Gastroesophageal sphincter (tissue), 4 donors: ENCODE measurements at regions not wholly inside any gene's neighbourhood (a gene's known extent, or its start where the extent isn't known, plus 50 kb on each side); places are given as distances from the start of the nearest gene placed in this dataset.
A peak's percentile ranks its signal among the peaks of the same experiment; 100 is the strongest.
"Not testable (repeated sequence)": the region's sequence is repeated elsewhere in the genome, so short reads cannot be mapped to it uniquely, and the experiment has no call there.

Source experiments
- ATAC-seq: fragments of 150-250 bp; one replicate; pipeline ENCODE4 v1.9.1; 2016; ENCODE audit warnings: mild to moderate bottlenecking, moderate library complexity
- H3K27ac ChIP-seq, 4 donors: fragments of 200-600 bp; sonication (generic) in 3 of 4; 1 replicate in 3 of 4; 2 replicates in 1 of 4; pipeline ENCODE4 v1.5.1; 2016 to 2019
- H3K27me3 ChIP-seq: fragments of 200-600 bp; sonication (generic); one replicate; pipeline ENCODE4 v1.5.1; 2019
- H3K36me3 ChIP-seq, 2 donors: fragments of 200-600 bp; sonication (generic); one replicate each; pipeline ENCODE4 v1.5.1; 2019; ENCODE audit warnings: control low read depth in 1 of 2
- H3K4me1 ChIP-seq, 3 donors: fragments of 200-600 bp; sonication (generic); 1 replicate in 2 of 3; 2 replicates in 1 of 3; pipeline ENCODE4 v1.5.1; 2016 to 2019; ENCODE audit warnings: control low read depth in 2 of 3
- H3K4me3 ChIP-seq, 2 donors: fragments of 200-600 bp; sonication (generic); one replicate each; pipeline ENCODE4 v1.5.1; 2019; ENCODE audit warnings: mild to moderate bottlenecking in 1 of 2, moderate library complexity in 1 of 2
- H3K9me3 ChIP-seq, 3 donors: fragments of 200-600 bp; sonication (generic); one replicate each; pipeline ENCODE4 v1.5.1; 2017 to 2019; ENCODE audit warnings: control low read depth in 2 of 3
- WGBS, 2 donors: methylation state at CpG; one replicate each; pipeline ENCODE4 v1.1.5; 2018; ENCODE audit warnings: low coverage in 1 of 2; 5-methylcytosine and 5-hydroxymethylcytosine counted together
- small RNA-seq, 4 donors: library from RNA; depleted of rRNA; stranded (forward); fragments of <200 nt; gene quantifications; one replicate each; pipeline ENCODE3, GENCODE V24; 2016
- TF ChIP-seq, protein P1 (sequence below), 4 experiments: fragments of 200-600 bp in 2 of 4; fragments of 450-650 bp in 2 of 4; sonication (generic) in 1 of 4; IDR thresholded peaks; one replicate each; pipeline ENCODE4 v1.5.1; 2017 to 2019; ENCODE audit warnings: antibody characterized with exemption in 4 of 4, mild to moderate bottlenecking in 2 of 4, moderate library complexity in 2 of 4

DNA sequence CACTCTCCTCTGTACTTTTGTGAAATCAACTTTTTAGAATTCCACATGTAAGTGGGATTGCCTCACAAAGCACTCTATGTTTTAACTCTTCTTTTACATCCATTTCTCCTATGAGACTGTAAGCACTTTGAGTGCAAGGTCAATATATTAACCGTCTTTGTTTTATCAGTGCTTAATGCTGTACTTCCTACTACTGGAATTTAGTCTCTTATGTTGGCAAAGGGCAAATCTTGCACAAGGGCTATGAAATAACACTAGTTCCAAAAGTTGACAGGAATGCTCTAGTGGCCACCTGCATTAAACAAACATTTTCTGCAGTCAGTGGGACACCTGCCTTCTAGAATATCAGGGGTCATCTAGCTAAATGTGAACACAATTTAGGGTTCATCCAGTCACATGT lies 117.5 kb upstream of the SPATA31A3 start:
- H3K27ac ChIP-seq, H3K4me1 ChIP-seq, H3K9me3 ChIP-seq, H3K36me3 ChIP-seq, H3K4me3 ChIP-seq, ATAC-seq, H3K27me3 ChIP-seq: not testable (repeated sequence)
- WGBS, 2 donors = 67% methylated on average over 1 of the region's 1 CpG; no CpG with 5 or more reads in 1 of the 2 donors

DNA sequence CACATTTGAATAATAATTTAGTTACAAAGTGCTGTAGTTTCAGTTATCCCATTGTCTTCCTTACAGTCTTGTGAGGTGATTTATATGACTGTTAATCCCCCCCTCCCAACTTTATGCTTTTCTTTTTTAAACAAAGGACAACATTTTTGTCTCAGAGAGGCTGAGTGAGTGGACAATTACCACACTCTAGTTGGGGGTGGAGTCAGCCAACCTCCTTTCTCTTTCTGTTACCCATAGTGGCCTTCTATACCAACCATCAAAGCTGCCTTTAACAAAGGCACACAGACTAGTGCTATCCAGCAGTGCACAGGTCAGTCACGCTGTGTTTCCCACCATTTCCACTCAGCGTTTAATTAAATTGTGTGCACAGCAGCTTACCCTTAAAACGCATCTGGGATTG lies 114.3 kb upstream of the SPATA31A3 start:
- H3K27ac ChIP-seq, ATAC-seq, H3K4me3 ChIP-seq, H3K4me1 ChIP-seq, H3K27me3 ChIP-seq, H3K36me3 ChIP-seq, H3K9me3 ChIP-seq: not testable (repeated sequence)
- 46% methylated on average over 2 of the region's 3 CpGs; no CpG with 5 or more reads in 1 of the 2 donors for WGBS, 2 donors

DNA sequence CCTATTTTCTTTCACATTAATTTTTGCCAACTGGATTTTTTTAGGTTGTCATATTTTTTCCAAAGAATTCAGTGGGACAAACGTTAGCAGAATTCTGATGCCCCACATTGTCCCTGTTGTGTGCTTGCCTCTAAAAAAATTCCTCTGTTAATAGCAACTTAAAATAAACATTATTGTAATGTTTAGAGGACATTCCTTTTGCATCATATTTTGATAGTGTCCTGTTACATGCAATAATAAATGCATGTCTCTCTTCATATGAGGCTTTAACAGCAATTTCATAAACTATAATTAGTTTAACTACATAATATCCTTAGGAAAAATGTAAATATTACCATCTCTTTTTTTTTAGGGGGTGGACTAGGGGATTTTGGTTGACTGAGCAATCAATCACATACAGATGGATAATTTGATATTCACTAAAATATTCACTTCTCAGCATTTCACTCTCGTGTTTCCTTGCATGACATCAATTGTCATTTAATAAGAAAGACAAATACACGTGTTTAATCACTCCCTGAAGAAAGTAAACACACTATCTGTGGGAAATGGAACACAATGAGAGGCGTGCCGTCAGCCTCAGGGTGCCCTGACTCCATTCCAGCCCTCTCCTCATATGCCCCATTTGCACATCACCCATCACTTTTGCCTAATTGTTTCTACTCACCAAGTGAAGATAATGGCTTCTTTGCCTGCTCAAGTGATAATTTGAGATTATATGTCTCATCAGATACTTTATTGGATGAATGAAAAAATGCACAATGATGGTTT lies 110.3 kb upstream of the SPATA31A3 start:
- not testable (repeated sequence) for H3K4me3 ChIP-seq, H3K36me3 ChIP-seq, H3K9me3 ChIP-seq, H3K27me3 ChIP-seq, ATAC-seq, H3K4me1 ChIP-seq, H3K27ac ChIP-seq
- 86% methylated on average over 2 of the region's 5 CpGs; no CpG with 5 or more reads in 1 of the 2 donors for WGBS, 2 donors

DNA sequence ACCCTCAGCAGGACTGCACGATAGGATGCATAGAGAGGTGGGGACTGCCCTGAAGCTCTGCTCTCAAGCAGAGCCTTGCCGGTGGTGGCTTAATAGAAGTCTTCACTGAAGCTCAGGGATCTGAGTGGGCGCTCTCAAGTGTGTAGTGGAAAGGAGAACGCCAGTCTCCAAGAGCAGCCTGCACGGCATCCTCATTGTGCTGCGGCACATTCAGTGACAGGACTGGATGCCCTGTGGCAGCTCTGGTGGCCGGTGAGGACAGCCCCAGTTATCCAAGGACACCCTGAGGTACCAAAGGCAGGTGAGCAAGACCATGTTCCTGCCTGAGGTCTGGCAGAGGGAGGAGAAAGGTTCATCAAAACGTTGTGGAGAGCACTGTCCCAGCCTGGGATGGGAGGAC lies 98.8 kb upstream of the SPATA31A3 start:
- not testable (repeated sequence) for H3K4me1 ChIP-seq, H3K27me3 ChIP-seq, H3K4me3 ChIP-seq, H3K9me3 ChIP-seq, ATAC-seq, H3K27ac ChIP-seq, H3K36me3 ChIP-seq
- WGBS, 2 donors = 60% methylated on average over 1 of the region's 8 CpGs; no CpG with 5 or more reads in 1 of the 2 donors

DNA sequence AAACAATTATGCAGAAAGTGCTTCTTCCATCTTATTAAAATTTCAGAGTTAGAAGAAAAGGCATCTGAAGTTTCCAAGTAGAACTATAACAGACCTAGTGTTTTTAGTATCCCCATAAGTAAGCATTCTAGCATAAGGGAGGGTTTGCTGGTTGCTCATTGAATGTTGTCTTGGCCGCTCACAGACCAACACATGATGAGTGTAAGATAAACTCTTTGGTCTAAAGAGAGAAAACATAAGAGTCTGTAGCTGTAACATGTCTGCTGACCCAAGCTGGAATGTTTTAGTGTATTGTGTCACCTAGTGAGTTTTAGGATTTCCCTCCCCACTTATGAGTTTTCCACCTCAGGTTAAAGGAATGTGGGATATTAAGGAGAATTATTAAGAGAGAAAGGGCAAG lies 94.5 kb upstream of the SPATA31A3 start:
- H3K27ac ChIP-seq, H3K27me3 ChIP-seq, ATAC-seq, H3K4me1 ChIP-seq, H3K9me3 ChIP-seq, H3K36me3 ChIP-seq, H3K4me3 ChIP-seq: not testable (repeated sequence)
- no CpG with 5 or more reads among the region's 1 CpG for WGBS, 2 donors

DNA sequence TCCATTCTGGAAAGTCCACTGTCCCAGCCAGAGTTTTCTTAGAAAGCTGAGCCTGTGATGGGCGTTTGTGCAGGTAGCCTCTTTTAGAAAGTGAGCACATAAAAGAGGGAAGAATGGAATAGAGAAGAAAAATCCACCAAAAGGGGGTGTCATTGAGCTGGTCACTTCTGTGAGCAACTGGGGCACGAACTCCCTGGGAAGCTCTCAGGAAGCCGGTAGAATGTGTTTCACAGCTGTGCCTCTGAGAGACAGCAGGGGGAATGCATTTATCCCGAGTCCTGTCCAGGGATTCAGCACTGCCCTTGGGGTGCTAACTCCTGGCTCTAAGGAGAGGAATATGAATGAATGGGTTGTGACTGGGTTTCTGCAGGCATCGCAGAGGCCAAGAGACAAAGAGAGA lies 73.8 kb upstream of the SPATA31A3 start:
- 42 to 60% methylated on average over 1 to 3 of the region's 5 CpGs for WGBS, 2 donors
- H3K4me3 ChIP-seq, H3K27me3 ChIP-seq, H3K36me3 ChIP-seq, H3K9me3 ChIP-seq, H3K27ac ChIP-seq, ATAC-seq, H3K4me1 ChIP-seq: not testable (repeated sequence)

DNA sequence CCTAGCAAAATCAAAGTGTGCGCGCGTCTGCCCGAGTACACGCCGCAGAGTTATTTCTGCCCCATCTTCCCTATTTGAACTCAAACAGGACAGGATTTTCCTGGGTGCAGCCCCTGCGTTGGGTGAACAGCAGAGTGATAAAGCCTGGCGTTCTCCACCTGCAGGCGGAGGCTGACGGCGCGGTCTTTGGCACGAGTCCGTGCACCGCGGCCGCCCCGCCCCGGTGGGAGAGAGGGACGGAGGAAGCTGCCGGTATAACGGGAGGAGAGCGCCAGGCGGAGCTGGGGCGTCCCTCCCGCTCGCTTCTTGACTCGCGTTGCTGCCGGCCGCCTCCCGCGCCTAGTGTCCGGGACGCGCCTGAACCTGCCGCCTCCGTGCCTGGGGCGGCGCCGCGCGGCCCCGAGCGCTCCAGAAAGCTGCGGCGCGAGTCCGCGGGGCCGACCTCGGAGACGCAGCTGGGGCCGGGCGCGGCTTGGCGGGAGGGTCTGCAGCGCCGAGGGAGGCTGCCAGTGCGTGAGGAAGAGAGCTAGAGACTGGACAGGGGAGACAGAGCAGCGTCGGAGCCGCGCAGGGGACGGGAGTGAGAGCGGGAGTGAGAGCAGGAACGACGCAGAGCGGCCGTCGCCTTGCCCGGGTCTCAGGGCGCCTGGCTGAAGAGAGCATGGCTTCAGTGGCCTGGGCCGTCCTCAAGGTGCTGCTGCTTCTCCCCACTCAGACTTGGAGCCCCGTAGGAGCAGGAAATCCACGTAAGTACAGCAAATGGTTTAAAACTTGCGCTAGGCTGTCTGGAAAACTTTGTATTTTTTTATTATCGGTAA lies 66.8 kb upstream of the SPATA31A3 start:
- not testable (repeated sequence) for H3K36me3 ChIP-seq, H3K4me1 ChIP-seq, H3K27me3 ChIP-seq, H3K9me3 ChIP-seq
- peak overlapping the region; percentile 57 to 76 (median 66) for H3K27ac ChIP-seq
- peak; percentile 57 for ATAC-seq
- no CpG with 5 or more reads among the region's 78 CpGs for WGBS, 2 donors
- TF ChIP-seq, protein P1, sequence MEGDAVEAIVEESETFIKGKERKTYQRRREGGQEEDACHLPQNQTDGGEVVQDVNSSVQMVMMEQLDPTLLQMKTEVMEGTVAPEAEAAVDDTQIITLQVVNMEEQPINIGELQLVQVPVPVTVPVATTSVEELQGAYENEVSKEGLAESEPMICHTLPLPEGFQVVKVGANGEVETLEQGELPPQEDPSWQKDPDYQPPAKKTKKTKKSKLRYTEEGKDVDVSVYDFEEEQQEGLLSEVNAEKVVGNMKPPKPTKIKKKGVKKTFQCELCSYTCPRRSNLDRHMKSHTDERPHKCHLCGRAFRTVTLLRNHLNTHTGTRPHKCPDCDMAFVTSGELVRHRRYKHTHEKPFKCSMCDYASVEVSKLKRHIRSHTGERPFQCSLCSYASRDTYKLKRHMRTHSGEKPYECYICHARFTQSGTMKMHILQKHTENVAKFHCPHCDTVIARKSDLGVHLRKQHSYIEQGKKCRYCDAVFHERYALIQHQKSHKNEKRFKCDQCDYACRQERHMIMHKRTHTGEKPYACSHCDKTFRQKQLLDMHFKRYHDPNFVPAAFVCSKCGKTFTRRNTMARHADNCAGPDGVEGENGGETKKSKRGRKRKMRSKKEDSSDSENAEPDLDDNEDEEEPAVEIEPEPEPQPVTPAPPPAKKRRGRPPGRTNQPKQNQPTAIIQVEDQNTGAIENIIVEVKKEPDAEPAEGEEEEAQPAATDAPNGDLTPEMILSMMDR (IDR thresholded peaks at IDR 0.05) = peak in 2 of 4 experiments; percentile 27 to 36
- H3K4me3 ChIP-seq = peak overlapping the region; percentile 48 to 68

Small RNAs in the stretch of these regions (small RNA-seq; reads per million reads assigned to genes)
- 0 reads per million in 4 donors for gene RN7SL422P
